GM23248 (cell line): ENCODE measurements at regions not wholly inside any gene's neighbourhood (a gene's known extent, or its start where the extent isn't known, plus 50 kb on each side); places are given as distances from the start of the nearest gene placed in this dataset.

Experiments used
- DNase-seq: peaks from one replicate; pipeline ENCODE4 v3.0.0-alpha.2; 2015
- H2AFZ ChIP-seq: fragments of 200-600 bp; sonication (generic); 2 replicates; pipeline ENCODE4 v1.6.1; 2016; ENCODE audit warnings: antibody characterized with exemption
- H3F3A ChIP-seq: fragments of 200-600 bp; sonication (generic); 2 replicates; pipeline ENCODE4 v1.6.1; 2016; ENCODE audit warnings: mild to moderate bottlenecking, antibody characterized with exemption, mixed run types; ENCODE audit not compliant: insufficient read depth
- H3K27ac ChIP-seq: fragments of 200-600 bp; sonication (generic); 2 replicates; pipeline ENCODE4 v1.5.1; 2016; ENCODE audit warnings: mild to moderate bottlenecking
- H3K27me3 ChIP-seq: fragments of 200-600 bp; sonication (generic); replicated peaks from 2 replicates; pipeline ENCODE4 v1.6.1; 2016; ENCODE audit warnings: mild to moderate bottlenecking; ENCODE audit not compliant: insufficient read depth
- H3K36me3 ChIP-seq: fragments of 200-600 bp; sonication (generic); 2 replicates; pipeline ENCODE4 v1.6.1; 2016; ENCODE audit warnings: low read depth, mild to moderate bottlenecking
- H3K4me1 ChIP-seq: fragments of 200-600 bp; sonication (generic); 2 replicates; pipeline ENCODE4 v1.6.1; 2016; ENCODE audit warnings: mild to moderate bottlenecking; ENCODE audit not compliant: insufficient read depth
- H3K4me2 ChIP-seq: fragments of 200-600 bp; sonication (generic); one replicate; pipeline ENCODE4 v1.6.1; 2016; ENCODE audit warnings: mild to moderate bottlenecking; ENCODE audit not compliant: unreplicated experiment
- H3K4me3 ChIP-seq: fragments of 200-600 bp; sonication (generic); 2 replicates; pipeline ENCODE4 v1.5.1; 2016; ENCODE audit warnings: mild to moderate bottlenecking
- H3K79me2 ChIP-seq: fragments of 200-600 bp; sonication (generic); 2 replicates; pipeline ENCODE4 v1.6.1; 2016; ENCODE audit warnings: mild to moderate bottlenecking; ENCODE audit not compliant: insufficient read depth
- H3K9ac ChIP-seq: fragments of 200-600 bp; sonication (generic); 2 replicates; pipeline ENCODE4 v1.6.1; 2016; ENCODE audit warnings: mild to moderate bottlenecking
- H3K9me2 ChIP-seq: fragments of 200-600 bp; sonication (generic); 2 replicates; pipeline ENCODE4 v1.6.1; 2016; ENCODE audit warnings: mixed run types, mild to moderate bottlenecking, moderate library complexity; ENCODE audit not compliant: insufficient read depth
- H3K9me3 ChIP-seq: fragments of 200-600 bp; sonication (generic); one replicate; pipeline ENCODE4 v1.6.1; 2017; ENCODE audit warnings: low read depth
- H4K20me1 ChIP-seq: fragments of 200-600 bp; sonication (generic); 2 replicates; pipeline ENCODE4 v1.6.0; 2016; ENCODE audit not compliant: insufficient read depth
- EZH2 ChIP-seq: fragments of 200-600 bp; sonication (generic); IDR thresholded peaks from 2 replicates; pipeline ENCODE4 v1.6.1; 2018; ENCODE audit warnings: antibody characterized with exemption, mild to moderate bottlenecking; ENCODE audit not compliant: insufficient read depth, poor library complexity, severe bottlenecking
- EZH2phosphoT487 ChIP-seq: fragments of 200-600 bp; sonication (generic); IDR thresholded peaks from 2 replicates; pipeline ENCODE4 v1.6.1; 2018; ENCODE audit warnings: antibody characterized with exemption, moderate library complexity, mild to moderate bottlenecking, low read depth; ENCODE audit not compliant: insufficient read depth
- WGBS, 2 experiments: methylation state at CpG; one replicate each; pipeline ENCODE4 v1.1.6; 2015 to 2017; ENCODE audit warnings: low lambda C conversion rate in 2 of 2, low coverage in 1 of 2; ENCODE audit errors: missing lambda C conversion rate in 2 of 2; 5-methylcytosine and 5-hydroxymethylcytosine counted together
- in situ Hi-C: fragments of 300-500 bp; cut with MboI; formaldehyde crosslinking; loops from 2 replicates; pipeline ENCODE4 v1.15.0; 2020

- no peak for DNase-seq
- Histone ChIP-seq H3K9me3 (no peaks in the 10 kb centered on the region), H3K9me2 (no peaks in the 10 kb centered on the region), H3K4me1 (no peaks in the 10 kb centered on the region), H3K27ac (no peak overlapping the region), H3K4me3 (peak overlapping the region; percentile 25; the same call in 1 of the 2 replicates), H3K27me3 (no peaks in the 10 kb centered on the region), H3K36me3 (no peaks in the 10 kb centered on the region), H2AFZ (peak overlapping the region; percentile 58), H3K79me2 (no peaks in the 10 kb centered on the region), H3K9ac (no peak overlapping the region), H3F3A (no peaks in the 10 kb centered on the region), H4K20me1 (no peaks in the 10 kb centered on the region), H3K4me2 (peak overlapping the region; percentile 31)
- in situ Hi-C loops = loop anchor here (25.0 kb wide), 1 partner anchor 568 kb away; no protein-coding TSS in a partner anchor
- no peak for TF ChIP-seq EZH2
- 26 to 28% methylated on average over 3 of the region's 3 CpGs for WGBS, 2 experiments
Observed at GRCh38 chr3:35969406-35969805, 330.1 kb downstream of the ARPP21 start.

GRCh38 chr3:35970793-35971192 lies 331.5 kb downstream of the ARPP21 start:
- H4K20me1 ChIP-seq = no peaks in the 10 kb centered on the region
- no peaks in the 10 kb centered on the region for H3K79me2 ChIP-seq
- no peaks in the 10 kb centered on the region for H3K27me3 ChIP-seq
- no peaks in the 10 kb centered on the region for H3K9me2 ChIP-seq
- no peak overlapping the region for H2AFZ ChIP-seq
- no peaks in the 10 kb centered on the region for H3F3A ChIP-seq
- in situ Hi-C loops = loop anchor here (25.0 kb wide), 1 partner anchor 567 kb away; no protein-coding TSS in a partner anchor
- no peak for TF ChIP-seq EZH2phosphoT487
- no peak for TF ChIP-seq EZH2
- no peaks in the 10 kb centered on the region for H3K9me3 ChIP-seq
- DNase-seq = no peak
- H3K9ac ChIP-seq = no peak overlapping the region
- H3K4me1 ChIP-seq = no peaks in the 10 kb centered on the region
- no peaks in the 10 kb centered on the region for H3K36me3 ChIP-seq
- H3K4me3 ChIP-seq = no peak overlapping the region
- H3K4me2 ChIP-seq = no peak overlapping the region
- 47 to 56% methylated on average over 2 of the region's 2 CpGs for WGBS, 2 experiments
- H3K27ac ChIP-seq = no peak overlapping the region

GRCh38 chr3:35971686-35972085 lies 332.4 kb downstream of the ARPP21 start:
- H3K4me1 ChIP-seq = no peaks in the 10 kb centered on the region
- no peak for DNase-seq
- H3F3A ChIP-seq = no peaks in the 10 kb centered on the region
- H3K27me3 ChIP-seq = no peaks in the 10 kb centered on the region
- H3K9me2 ChIP-seq = no peaks in the 10 kb centered on the region
- in situ Hi-C loops = loop anchor here (25.0 kb wide), 1 partner anchor 566 kb away; no protein-coding TSS in a partner anchor
- H3K79me2 ChIP-seq = no peaks in the 10 kb centered on the region
- no peaks in the 10 kb centered on the region for H3K9me3 ChIP-seq
- no peak overlapping the region for H3K4me3 ChIP-seq
- no peak overlapping the region for H3K4me2 ChIP-seq
- WGBS, 2 experiments = 27 to 29% methylated on average over 1 of the region's 1 CpG
- H3K9ac ChIP-seq = no peak overlapping the region
- no peak for TF ChIP-seq EZH2
- TF ChIP-seq EZH2phosphoT487 = no peak
- H3K36me3 ChIP-seq = no peaks in the 10 kb centered on the region
- no peak overlapping the region for H3K27ac ChIP-seq
- H2AFZ ChIP-seq = no peak overlapping the region
- H4K20me1 ChIP-seq = no peaks in the 10 kb centered on the region

- no peak overlapping the region for H3K27ac ChIP-seq
- no peaks in the 10 kb centered on the region for H3K4me1 ChIP-seq
- TF ChIP-seq EZH2 (no peak), EZH2phosphoT487 (no peak)
- no peak overlapping the region for H2AFZ ChIP-seq
- no peak overlapping the region for H3K4me3 ChIP-seq
- H3K79me2 ChIP-seq = no peaks in the 10 kb centered on the region
- no peaks in the 10 kb centered on the region for H3K9me2 ChIP-seq
- no peaks in the 10 kb centered on the region for H3K27me3 ChIP-seq
- DNase-seq = no peak
- H3K36me3 ChIP-seq = no peaks in the 10 kb centered on the region
- no peaks in the 10 kb centered on the region for H3F3A ChIP-seq
- H4K20me1 ChIP-seq = no peaks in the 10 kb centered on the region
- no peak overlapping the region for H3K9ac ChIP-seq
- in situ Hi-C loops = loop anchor here (25.0 kb wide), 1 partner anchor 562 kb away; no protein-coding TSS in a partner anchor
- no peak overlapping the region for H3K4me2 ChIP-seq
- no peaks in the 10 kb centered on the region for H3K9me3 ChIP-seq
Observed at GRCh38 chr3:35974872-35975271, 335.5 kb downstream of the ARPP21 start.

- DNase-seq = no peak
- Histone ChIP-seq H2AFZ (no peak overlapping the region), H3K9me3 (no peaks in the 10 kb centered on the region), H3K27me3 (no peaks in the 10 kb centered on the region; the same call in 1 of the 2 replicates), H3F3A (no peaks in the 10 kb centered on the region), H3K9me2 (no peaks in the 10 kb centered on the region), H3K4me1 (no peaks in the 10 kb centered on the region), H3K27ac (no peak overlapping the region), H3K9ac (no peak overlapping the region), H4K20me1 (no peaks in the 10 kb centered on the region), H3K4me2 (no peak overlapping the region), H3K79me2 (no peaks in the 10 kb centered on the region), H3K4me3 (no peak overlapping the region), H3K36me3 (no peaks in the 10 kb centered on the region)
- TF ChIP-seq EZH2phosphoT487 (no peak), EZH2 (no peak)
- in situ Hi-C loops = no loop called here
Observed at GRCh38 chr3:35986161-35986560, 346.8 kb downstream of the ARPP21 start.
